ENCODE measurements at regions not wholly inside any gene's neighbourhood (a gene's known extent, or its start where the extent isn't known, plus 50 kb on each side); places are given as distances from the start of the nearest gene placed in this dataset.

- ATAC-seq (ENCODE audit: insufficient number of reproducible peaks, low FRiP score, low read depth) (no peak), DNase-seq (ENCODE audit: low spot score) (no peak)
- no peaks in the 10 kb centered on the region for H3K9me3 ChIP-seq
- no peak overlapping the region for H3K27ac ChIP-seq
- H3K36me3 ChIP-seq: no peaks in the 10 kb centered on the region
- no peak overlapping the region for H3K4me3 ChIP-seq
- no peaks in the 10 kb centered on the region for H3K27me3 ChIP-seq (replicated peaks; ENCODE audit: insufficient read depth)
- H3K4me1 ChIP-seq (ENCODE audit: control insufficient read depth in 1 of 2, low read depth in 2 of 2): no peaks in the 10 kb centered on the region
- no peak for TF ChIP-seq CTCF (IDR thresholded peaks at IDR 0.05)
Observed at GRCh38 chr12:132403636-132404434, 74.4 kb upstream of the GALNT9 start.

GRCh38 chr12:132402831-132403416 is 73.5 kb upstream of the GALNT9 start:
- ATAC-seq (ENCODE audit: insufficient number of reproducible peaks, low FRiP score, low read depth) (no peak), DNase-seq (ENCODE audit: low spot score) (no peak)
- no peaks in the 10 kb centered on the region for H3K9me3 ChIP-seq
- H3K27me3 ChIP-seq (replicated peaks; ENCODE audit: insufficient read depth): no peaks in the 10 kb centered on the region
- H3K36me3 ChIP-seq: no peaks in the 10 kb centered on the region
- no peak overlapping the region for H3K4me3 ChIP-seq
- no peaks in the 10 kb centered on the region for H3K4me1 ChIP-seq (ENCODE audit: control insufficient read depth in 1 of 2, low read depth in 2 of 2)
- no peak for TF ChIP-seq CTCF (IDR thresholded peaks at IDR 0.05)
- no peak overlapping the region for H3K27ac ChIP-seq

GRCh38 chr12:132401982-132402381 is 72.6 kb upstream of the GALNT9 start:
- Histone ChIP-seq H3K36me3 (no peaks in the 10 kb centered on the region), H3K27ac (no peak overlapping the region), H3K4me1 (ENCODE audit: control insufficient read depth in 1 of 2, low read depth in 2 of 2) (no peaks in the 10 kb centered on the region), H3K9me3 (no peaks in the 10 kb centered on the region), H3K4me3 (no peak overlapping the region), H3K27me3 (replicated peaks; ENCODE audit: insufficient read depth) (no peaks in the 10 kb centered on the region)
- TF ChIP-seq CTCF (IDR thresholded peaks at IDR 0.05): no peak
- DNase-seq (ENCODE audit: low spot score) (no peak), ATAC-seq (ENCODE audit: insufficient number of reproducible peaks, low FRiP score, low read depth) (no peak)

GRCh38 chr12:132400011-132400641 is 70.7 kb upstream of the GALNT9 start:
- DNase-seq (ENCODE audit: low spot score): no peak
- Histone ChIP-seq H3K27me3 (replicated peaks; ENCODE audit: insufficient read depth) (no peaks in the 10 kb centered on the region), H3K9me3 (no peaks in the 10 kb centered on the region), H3K36me3 (no peaks in the 10 kb centered on the region), H3K4me3 (no peak overlapping the region), H3K4me1 (ENCODE audit: control insufficient read depth in 1 of 2, low read depth in 2 of 2) (no peaks in the 10 kb centered on the region), H3K27ac (no peak overlapping the region)
- TF ChIP-seq CTCF (IDR thresholded peaks at IDR 0.05): no peak
- no peak for ATAC-seq (ENCODE audit: insufficient number of reproducible peaks, low FRiP score, low read depth)
